ENCODE measurements at regions not wholly inside any gene's neighbourhood (a gene's known extent, or its start where the extent isn't known, plus 50 kb on each side); places are given as distances from the start of the nearest gene placed in this dataset.

GRCh38 chr9:13942201-13942600 is 371.7 kb downstream of the NFIB start:
- H3K4me1 Mint-ChIP-seq: peaks cover 62% of the 10 kb centered on the region
- no peaks in the 10 kb centered on the region for H3K27me3 Mint-ChIP-seq (ENCODE audit: low read depth)
- no peaks in the 10 kb centered on the region for H3K36me3 Mint-ChIP-seq
- no peak for DNase-seq (ENCODE audit: low spot score in 2 of 2, unreplicated experiment in 2 of 2)
- H3K27ac Mint-ChIP-seq: peak overlapping the region; percentile 73
- TF ChIP-seq, protein P1, sequence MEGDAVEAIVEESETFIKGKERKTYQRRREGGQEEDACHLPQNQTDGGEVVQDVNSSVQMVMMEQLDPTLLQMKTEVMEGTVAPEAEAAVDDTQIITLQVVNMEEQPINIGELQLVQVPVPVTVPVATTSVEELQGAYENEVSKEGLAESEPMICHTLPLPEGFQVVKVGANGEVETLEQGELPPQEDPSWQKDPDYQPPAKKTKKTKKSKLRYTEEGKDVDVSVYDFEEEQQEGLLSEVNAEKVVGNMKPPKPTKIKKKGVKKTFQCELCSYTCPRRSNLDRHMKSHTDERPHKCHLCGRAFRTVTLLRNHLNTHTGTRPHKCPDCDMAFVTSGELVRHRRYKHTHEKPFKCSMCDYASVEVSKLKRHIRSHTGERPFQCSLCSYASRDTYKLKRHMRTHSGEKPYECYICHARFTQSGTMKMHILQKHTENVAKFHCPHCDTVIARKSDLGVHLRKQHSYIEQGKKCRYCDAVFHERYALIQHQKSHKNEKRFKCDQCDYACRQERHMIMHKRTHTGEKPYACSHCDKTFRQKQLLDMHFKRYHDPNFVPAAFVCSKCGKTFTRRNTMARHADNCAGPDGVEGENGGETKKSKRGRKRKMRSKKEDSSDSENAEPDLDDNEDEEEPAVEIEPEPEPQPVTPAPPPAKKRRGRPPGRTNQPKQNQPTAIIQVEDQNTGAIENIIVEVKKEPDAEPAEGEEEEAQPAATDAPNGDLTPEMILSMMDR (IDR thresholded peaks at IDR 0.05; ENCODE audit: unreplicated experiment): no peak
- no peaks in the 10 kb centered on the region for H3K9me3 Mint-ChIP-seq
- no peak overlapping the region for H3K4me3 Mint-ChIP-seq

DNA sequence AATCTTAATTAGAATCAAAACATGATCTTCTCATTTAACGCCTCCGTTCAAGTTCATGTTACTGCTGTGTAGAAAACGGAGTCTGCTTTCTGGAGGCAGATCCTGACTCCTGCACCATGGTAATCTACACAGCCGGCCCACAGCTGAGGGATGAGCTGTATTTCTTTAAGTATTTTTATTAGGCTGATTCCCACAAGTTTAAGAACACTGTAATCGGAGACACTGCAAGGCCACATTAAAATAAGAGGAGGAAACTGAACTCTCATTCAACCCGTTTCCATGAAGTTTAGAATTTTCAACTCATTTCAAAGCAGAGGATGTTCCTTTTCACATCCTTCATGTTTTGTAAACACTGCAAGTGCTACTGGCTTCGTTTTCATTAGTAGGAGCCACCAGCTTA is 372.2 kb downstream of the NFIB start:
- Mint-ChIP-seq H3K27ac (peak overlapping the region; percentile 83), H3K4me1 (peaks cover 61% of the 10 kb centered on the region), H3K27me3 (ENCODE audit: low read depth) (no peaks in the 10 kb centered on the region), H3K9me3 (no peaks in the 10 kb centered on the region), H3K4me3 (no peak overlapping the region), H3K36me3 (no peaks in the 10 kb centered on the region)
- no peak for DNase-seq (ENCODE audit: low spot score in 2 of 2, unreplicated experiment in 2 of 2)
- TF ChIP-seq, protein P1 (IDR thresholded peaks at IDR 0.05; ENCODE audit: unreplicated experiment): no peak

GRCh38 chr9:13939701-13940490 is 374.0 kb downstream of the NFIB start:
- TF ChIP-seq, protein P1 (IDR thresholded peaks at IDR 0.05; ENCODE audit: unreplicated experiment): no peak

GRCh38 chr9:13939134-13939533 is 374.8 kb downstream of the NFIB start:
- Mint-ChIP-seq H3K4me1 (peaks cover 56% of the 10 kb centered on the region), H3K27ac (peak overlapping the region; percentile 58), H3K36me3 (no peaks in the 10 kb centered on the region), H3K9me3 (no peaks in the 10 kb centered on the region), H3K27me3 (ENCODE audit: low read depth) (no peaks in the 10 kb centered on the region), H3K4me3 (no peak overlapping the region)
- TF ChIP-seq, protein P1 (IDR thresholded peaks at IDR 0.05; ENCODE audit: unreplicated experiment): no peak
- DNase-seq (ENCODE audit: low spot score in 2 of 2, unreplicated experiment in 2 of 2): no peak

More at GRCh38 chr9:13939701-13940490, 374.0 kb downstream of the NFIB start:
- no peaks in the 10 kb centered on the region for H3K36me3 Mint-ChIP-seq
- H3K9me3 Mint-ChIP-seq: no peaks in the 10 kb centered on the region
- no peaks in the 10 kb centered on the region for H3K27me3 Mint-ChIP-seq (ENCODE audit: low read depth)
- no peak overlapping the region for H3K4me3 Mint-ChIP-seq
- H3K4me1 Mint-ChIP-seq: peaks cover 56% of the 10 kb centered on the region
- H3K27ac Mint-ChIP-seq: peak overlapping the region; percentile 58
- no peak for DNase-seq (ENCODE audit: low spot score in 2 of 2, unreplicated experiment in 2 of 2)

GRCh38 chr9:13934416-13934815 is 379.5 kb downstream of the NFIB start:
- H3K27ac Mint-ChIP-seq: no peak overlapping the region
- no peaks in the 10 kb centered on the region for H3K9me3 Mint-ChIP-seq
- TF ChIP-seq, protein P1 (IDR thresholded peaks at IDR 0.05; ENCODE audit: unreplicated experiment): no peak
- no peaks in the 10 kb centered on the region for H3K27me3 Mint-ChIP-seq (ENCODE audit: low read depth)
- H3K36me3 Mint-ChIP-seq: no peaks in the 10 kb centered on the region
- DNase-seq (ENCODE audit: low spot score in 2 of 2, unreplicated experiment in 2 of 2): no peak
- H3K4me1 Mint-ChIP-seq: peaks cover 28% of the 10 kb centered on the region
- no peak overlapping the region for H3K4me3 Mint-ChIP-seq
